22Rv1 (cell line): ENCODE measurements at regions not wholly inside any gene's neighbourhood (a gene's known extent, or its start where the extent isn't known, plus 50 kb on each side); places are given as distances from the start of the nearest gene placed in this dataset.

Source experiments
- CTCF ChIP-seq: fragments of 450-650 bp; IDR thresholded peaks from 2 replicates; pipeline ENCODE4 v1.5.1; 2017; ENCODE audit warnings: mild to moderate bottlenecking
- ZFX ChIP-seq: fragments of 450-650 bp; IDR thresholded peaks from 2 replicates; pipeline ENCODE4 v1.6.1; 2017; ENCODE audit warnings: antibody characterized with exemption, borderline replicate concordance

GRCh38 chr11:45470794-45471167, 184.6 kb upstream of the SYT13 start:
- TF ChIP-seq CTCF (no peak), ZFX (no peak)
